PC-3 (cell line): ENCODE measurements at regions not wholly inside any gene's neighbourhood (a gene's known extent, or its start where the extent isn't known, plus 50 kb on each side); places are given as distances from the start of the nearest gene placed in this dataset.
A peak's percentile ranks its signal among the peaks of the same experiment; 100 is the strongest.

Experiments
- ATAC-seq: fragments of 200-7000 bp; cut with Tn5 transposase; 2 replicates; pipeline ENCODE4 v1.9.1; 2020; ENCODE audit warnings: mild to moderate bottlenecking, moderate library complexity
- BruUV-seq: library from RNA; stranded (reverse); fragments of 400-500 nt; replicated peaks from 2 replicates; lab custom pipeline; 2021; lab: Mats Ljungman, UMichigan
- CTCF ChIA-PET: fragments of 300-600 bp; sonication (Branson Sonifier 250); formaldehyde crosslinking; loops from one replicate; lab custom pipeline; 2022; ENCODE audit warnings: antibody characterized with exemption; lab: Charles Lee
- POLR2A ChIA-PET: fragments of 300-600 bp; sonication (Branson Sonifier 250); formaldehyde crosslinking; loops from one replicate; lab custom pipeline; 2022; ENCODE audit warnings: antibody characterized with exemption; ENCODE audit not compliant: unreplicated experiment; lab: Charles Lee
- DNase-seq: peaks from one replicate; pipeline ENCODE4 v3.0.0-alpha.2; 2015
- H2AFZ ChIP-seq: fragments of 300-600 bp; sonication (generic); 2 replicates; pipeline ENCODE4 v1.6.0; 2016; ENCODE audit warnings: antibody characterized with exemption, low read length
- H3F3A ChIP-seq: fragments of 300-600 bp; sonication (generic); one replicate; pipeline ENCODE4 v1.6.0; 2017; ENCODE audit warnings: antibody characterized with exemption, low read length, control low read depth, mild to moderate bottlenecking; ENCODE audit not compliant: unreplicated experiment
- H3K27ac ChIP-seq: fragments of 300-600 bp; sonication (generic); 2 replicates; pipeline ENCODE4 v1.5.1; 2016; ENCODE audit warnings: mild to moderate bottlenecking, low read length
- H3K27me3 ChIP-seq: fragments of 300-600 bp; sonication (generic); 2 replicates; pipeline ENCODE4 v1.6.1; 2016; ENCODE audit warnings: low read length, mixed read lengths
- H3K36me3 ChIP-seq: fragments of 300-600 bp; sonication (generic); 2 replicates; pipeline ENCODE4 v1.6.1; 2016; ENCODE audit warnings: low read depth, mixed run types, low read length, mixed read lengths
- H3K4me1 ChIP-seq: fragments of 300-600 bp; sonication (generic); 2 replicates; pipeline ENCODE4 v1.5.1; 2016; ENCODE audit warnings: low read length; ENCODE audit not compliant: insufficient read depth
- H3K4me2 ChIP-seq: fragments of 300-600 bp; sonication (generic); 2 replicates; pipeline ENCODE4 v1.6.0; 2016; ENCODE audit warnings: low read length
- H3K4me3 ChIP-seq: fragments of 300-600 bp; sonication (generic); 2 replicates; pipeline ENCODE4 v1.5.1; 2016; ENCODE audit warnings: mild to moderate bottlenecking, low read length, mixed read lengths
- H3K79me2 ChIP-seq: fragments of 300-600 bp; sonication (generic); 2 replicates; pipeline ENCODE4 v1.6.1; 2017; ENCODE audit warnings: low read length, mixed read lengths
- H3K9ac ChIP-seq: fragments of 300-600 bp; sonication (generic); 2 replicates; pipeline ENCODE4 v1.6.0; 2016; ENCODE audit warnings: mild to moderate bottlenecking, low read length
- H3K9me2 ChIP-seq: fragments of 300-600 bp; sonication (generic); replicated peaks from 2 replicates; pipeline ENCODE4 v1.6.1; 2016; ENCODE audit warnings: mixed run types, low read length, mixed read lengths
- H3K9me3 ChIP-seq: fragments of 300-600 bp; sonication (generic); 2 replicates; pipeline ENCODE4 v1.6.1; 2016; ENCODE audit warnings: low read length, mixed read lengths
- H4K20me1 ChIP-seq: fragments of 300-600 bp; sonication (generic); 2 replicates; pipeline ENCODE4 v1.6.1; 2016; ENCODE audit warnings: low read length, mixed read lengths
- EZH2 ChIP-seq: fragments of 300-600 bp; sonication (generic); IDR thresholded peaks from one replicate; pipeline ENCODE4 v1.6.1; 2017; ENCODE audit warnings: antibody characterized with exemption, mild to moderate bottlenecking, low read length; ENCODE audit not compliant: unreplicated experiment
- EZH2phosphoT487 ChIP-seq: fragments of 300-600 bp; sonication (generic); IDR thresholded peaks from 2 replicates; pipeline ENCODE4 v1.6.1; 2018; ENCODE audit warnings: mild to moderate bottlenecking, antibody characterized with exemption, low read length, borderline replicate concordance
- intact Hi-C: fragments of 100-400 bp; cut with micrococcal nuclease; formaldehyde crosslinking; loops from 2 replicates; pipeline ENCODE4 v1.9.0; 2023
- TF ChIP-seq, protein P1 (sequence below): fragments of 300-600 bp; sonication (generic); conservative IDR thresholded peaks from 2 replicates; pipeline ENCODE4 v1.5.1; 2017; ENCODE audit warnings: antibody characterized with exemption, low read depth, mild to moderate bottlenecking, low read length

DNA sequence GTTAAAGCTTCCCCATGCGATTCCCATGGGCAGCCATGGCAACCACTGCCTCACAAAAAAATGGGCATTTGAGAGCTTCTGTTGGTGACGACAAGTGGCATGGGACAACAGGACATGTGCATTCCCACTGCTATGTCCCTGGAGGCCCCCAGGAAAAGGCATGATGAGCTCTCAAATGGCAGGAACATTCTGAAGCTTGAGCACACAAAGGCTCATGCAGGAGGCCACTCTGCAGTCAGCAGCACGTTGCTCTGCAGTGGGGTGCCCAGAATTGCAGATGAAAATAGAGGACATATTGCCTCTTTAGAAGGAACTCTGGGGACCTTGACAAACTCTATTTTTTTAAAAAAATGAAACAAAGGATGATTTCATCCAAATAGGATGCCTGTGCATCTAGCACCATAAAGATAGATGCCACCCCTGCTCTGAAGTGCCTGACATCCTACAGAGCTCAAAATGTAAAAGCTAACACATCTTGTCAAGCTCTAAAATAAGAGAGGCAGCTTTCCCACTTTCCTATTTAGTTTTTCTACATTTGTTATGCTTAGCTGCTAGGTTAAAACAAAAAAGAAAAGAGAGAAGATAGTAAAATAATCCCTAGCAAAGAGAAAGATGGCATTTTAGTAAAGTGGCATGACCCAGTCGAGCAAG, 277.6 kb upstream of the ZC3H12C start:
- Histone ChIP-seq H3K4me3 (no peak overlapping the region), H3K27me3 (peaks cover 57% of the 10 kb centered on the region), H3K27ac (no peak overlapping the region), H3K9ac (no peak overlapping the region), H3F3A (no peaks in the 10 kb centered on the region), H3K9me3 (no peaks in the 10 kb centered on the region), H2AFZ (no peak overlapping the region), H3K4me1 (no peaks in the 10 kb centered on the region), H3K36me3 (no peaks in the 10 kb centered on the region), H3K79me2 (no peaks in the 10 kb centered on the region), H3K9me2 (no peaks in the 10 kb centered on the region), H4K20me1 (no peaks in the 10 kb centered on the region), H3K4me2 (no peak overlapping the region)
- intact Hi-C loops: no loop called here
- TF ChIP-seq EZH2phosphoT487 (no peak), EZH2 (no peak)
- TF ChIP-seq, protein P1, sequence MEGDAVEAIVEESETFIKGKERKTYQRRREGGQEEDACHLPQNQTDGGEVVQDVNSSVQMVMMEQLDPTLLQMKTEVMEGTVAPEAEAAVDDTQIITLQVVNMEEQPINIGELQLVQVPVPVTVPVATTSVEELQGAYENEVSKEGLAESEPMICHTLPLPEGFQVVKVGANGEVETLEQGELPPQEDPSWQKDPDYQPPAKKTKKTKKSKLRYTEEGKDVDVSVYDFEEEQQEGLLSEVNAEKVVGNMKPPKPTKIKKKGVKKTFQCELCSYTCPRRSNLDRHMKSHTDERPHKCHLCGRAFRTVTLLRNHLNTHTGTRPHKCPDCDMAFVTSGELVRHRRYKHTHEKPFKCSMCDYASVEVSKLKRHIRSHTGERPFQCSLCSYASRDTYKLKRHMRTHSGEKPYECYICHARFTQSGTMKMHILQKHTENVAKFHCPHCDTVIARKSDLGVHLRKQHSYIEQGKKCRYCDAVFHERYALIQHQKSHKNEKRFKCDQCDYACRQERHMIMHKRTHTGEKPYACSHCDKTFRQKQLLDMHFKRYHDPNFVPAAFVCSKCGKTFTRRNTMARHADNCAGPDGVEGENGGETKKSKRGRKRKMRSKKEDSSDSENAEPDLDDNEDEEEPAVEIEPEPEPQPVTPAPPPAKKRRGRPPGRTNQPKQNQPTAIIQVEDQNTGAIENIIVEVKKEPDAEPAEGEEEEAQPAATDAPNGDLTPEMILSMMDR: no peak
- POLR2A ChIA-PET: no interaction called here
- ATAC-seq (no peak), DNase-seq (peak; percentile 18)
- CTCF ChIA-PET: no interaction called here
- BruUV-seq: no TSS peak

GRCh38 chr11:109818290-109818689, 274.9 kb upstream of the ZC3H12C start:
- no peaks in the 10 kb centered on the region for H3K4me1 ChIP-seq
- no peaks in the 10 kb centered on the region for H4K20me1 ChIP-seq
- H3K27me3 ChIP-seq: peaks cover 69% of the 10 kb centered on the region
- no peaks in the 10 kb centered on the region for H3K9me3 ChIP-seq
- intact Hi-C loops: no loop called here
- no peaks in the 10 kb centered on the region for H3K36me3 ChIP-seq
- ChIA-PET CTCF (no interaction called here), POLR2A (no interaction called here)
- H2AFZ ChIP-seq: no peak overlapping the region
- ATAC-seq: no peak
- no peak overlapping the region for H3K9ac ChIP-seq
- peak overlapping the region; percentile 37; the same call in 1 of the 2 replicates for H3K4me2 ChIP-seq
- H3K79me2 ChIP-seq: no peaks in the 10 kb centered on the region
- TF ChIP-seq EZH2 (no peak), EZH2phosphoT487 (no peak)
- TF ChIP-seq, protein P1: no peak
- H3K9me2 ChIP-seq: no peaks in the 10 kb centered on the region
- H3K27ac ChIP-seq: no peak overlapping the region
- DNase-seq: no peak
- no peak overlapping the region for H3K4me3 ChIP-seq
- BruUV-seq: no TSS peak
- no peaks in the 10 kb centered on the region for H3F3A ChIP-seq

DNA sequence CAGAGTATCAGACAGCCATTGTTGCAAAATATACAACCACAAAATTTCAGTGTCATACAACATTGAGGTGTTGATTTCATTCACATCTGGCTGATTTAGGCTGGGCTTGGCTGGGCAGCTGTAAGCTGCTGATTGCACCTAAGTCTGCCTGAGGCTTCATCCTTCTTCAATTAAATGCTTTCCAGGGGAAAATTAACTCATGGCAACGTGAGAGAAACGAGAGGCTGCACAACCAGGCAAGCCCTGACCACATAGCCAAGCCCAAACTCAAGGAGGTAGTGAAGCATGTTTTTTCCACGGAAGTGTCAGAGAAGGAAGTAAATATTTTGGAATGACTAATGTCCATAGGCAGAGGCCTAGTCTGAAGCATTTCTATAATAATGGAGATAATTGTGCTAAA, 273.8 kb upstream of the ZC3H12C start:
- ChIA-PET CTCF (no interaction called here), POLR2A (no interaction called here)
- H3K9me3 ChIP-seq: no peaks in the 10 kb centered on the region
- no peaks in the 10 kb centered on the region for H3K4me1 ChIP-seq
- H4K20me1 ChIP-seq: no peaks in the 10 kb centered on the region
- intact Hi-C loops: no loop called here
- no peak for DNase-seq
- no peak overlapping the region for H3K9ac ChIP-seq
- no peak overlapping the region for H3K27ac ChIP-seq
- H2AFZ ChIP-seq: no peak overlapping the region
- H3K36me3 ChIP-seq: no peaks in the 10 kb centered on the region
- H3K79me2 ChIP-seq: no peaks in the 10 kb centered on the region
- no peak for TF ChIP-seq EZH2
- TF ChIP-seq EZH2phosphoT487: no peak
- TF ChIP-seq, protein P1: no peak
- H3F3A ChIP-seq: no peaks in the 10 kb centered on the region
- no TSS peak for BruUV-seq
- no peak overlapping the region for H3K4me3 ChIP-seq
- no peaks in the 10 kb centered on the region for H3K9me2 ChIP-seq
- H3K4me2 ChIP-seq: no peak overlapping the region
- H3K27me3 ChIP-seq: peaks cover 63% of the 10 kb centered on the region
- no peak for ATAC-seq
